ENCODE measurements at regions not wholly inside any gene's neighbourhood (a gene's known extent, or its start where the extent isn't known, plus 50 kb on each side); places are given as distances from the start of the nearest gene placed in this dataset.

GRCh38 chr20:1776681-1777475 lies 118.3 kb upstream of the SIRPA start:
- peak; percentile 80 for TF ChIP-seq CTCF (conservative IDR thresholded peaks at IDR 0.05; ENCODE audit: low read depth, low read length)
- no peak for TF ChIP-seq EZH2 (IDR thresholded peaks at IDR 0.05; ENCODE audit: borderline replicate concordance, low read depth, low read length, poor library complexity, severe bottlenecking)
